WTC11 (cell line): ENCODE measurements at regions not wholly inside any gene's neighbourhood (a gene's known extent, or its start where the extent isn't known, plus 50 kb on each side); places are given as distances from the start of the nearest gene placed in this dataset.

Source experiments
- ATAC-seq: fragments of 200-7000 bp; cut with Tn5 transposase; 2 replicates; pipeline ENCODE4 v1.10.0; 2021; ENCODE audit warnings: mild to moderate bottlenecking, moderate library complexity
- CTCF ChIA-PET: fragments of 300-600 bp; sonication (Branson Sonifier 250); formaldehyde crosslinking; loops from one replicate; lab custom pipeline; 2021; ENCODE audit warnings: antibody characterized with exemption; lab: Charles Lee
- POLR2A ChIA-PET: fragments of 350-600 bp; sonication (Branson Sonifier 250); formaldehyde crosslinking; loops from one replicate; lab custom pipeline; 2021; ENCODE audit warnings: antibody characterized with exemption; lab: Charles Lee
- DNase-seq: peaks from one replicate; pipeline ENCODE4 v3.0.0; 2021; ENCODE audit warnings: low spot score
- H3K27ac Mint-ChIP-seq: 2 replicates; pipeline ENCODE4 v1.8.0; 2021; ENCODE audit warnings: mixed read lengths
- H3K27me3 Mint-ChIP-seq: 2 replicates; pipeline ENCODE4 v1.8.0; 2021; ENCODE audit warnings: low read depth, mild to moderate bottlenecking, moderate library complexity, mixed read lengths
- H3K36me3 Mint-ChIP-seq: 2 replicates; pipeline ENCODE4 v1.8.0; 2021; ENCODE audit warnings: mixed read lengths
- H3K4me1 Mint-ChIP-seq: 2 replicates; pipeline ENCODE4 v1.8.0; 2022; ENCODE audit warnings: mixed read lengths
- H3K4me3 Mint-ChIP-seq: 2 replicates; pipeline ENCODE4 v1.8.0; 2021; ENCODE audit warnings: mild to moderate bottlenecking, moderate library complexity, mixed read lengths
- H3K9me3 Mint-ChIP-seq: 2 replicates; pipeline ENCODE4 v1.8.0; 2021; ENCODE audit warnings: mixed read lengths
- ATF1 ChIP-seq: sonication (generic); formaldehyde crosslinking; IDR thresholded peaks from 2 replicates; pipeline ENCODE4 v1.8.1; 2023; ENCODE audit warnings: mild to moderate bottlenecking, moderate library complexity, missing genetic modification reagents
- CBFB ChIP-seq: sonication (generic); formaldehyde crosslinking; IDR thresholded peaks from 2 replicates; pipeline ENCODE4 v1.8.1; 2022; ENCODE audit warnings: mild to moderate bottlenecking, low read depth, missing genetic modification reagents
- CREM ChIP-seq: sonication (generic); formaldehyde crosslinking; IDR thresholded peaks from 2 replicates; pipeline ENCODE4 v1.8.1; 2022; ENCODE audit warnings: mild to moderate bottlenecking, missing genetic modification reagents, moderate library complexity
- IRF2 ChIP-seq: sonication (generic); formaldehyde crosslinking; IDR thresholded peaks from 2 replicates; pipeline ENCODE4 v1.8.0; 2022; ENCODE audit warnings: low read depth, missing genetic modification reagents, borderline replicate concordance
- JAZF1 ChIP-seq: fragments of 250-450 bp; sonication (Bioruptor Pico); IDR thresholded peaks from 2 replicates; pipeline ENCODE4 v1.9.0; 2021; ENCODE audit warnings: moderate library complexity, mild to moderate bottlenecking, inconsistent platforms
- JUN ChIP-seq: sonication (generic); formaldehyde crosslinking; IDR thresholded peaks from 2 replicates; pipeline ENCODE4 v1.8.0; 2023; ENCODE audit warnings: mild to moderate bottlenecking, missing genetic modification reagents
- KAT7 ChIP-seq: sonication (generic); formaldehyde crosslinking; IDR thresholded peaks from 2 replicates; pipeline ENCODE4 v1.8.1; 2023; ENCODE audit warnings: missing genetic modification reagents, mild to moderate bottlenecking, borderline replicate concordance
- NFATC4 ChIP-seq: fragments of 250-450 bp; sonication (Bioruptor Pico); IDR thresholded peaks from 2 replicates; pipeline ENCODE4 v1.9.0; 2021; ENCODE audit warnings: mild to moderate bottlenecking
- NFE2L1 ChIP-seq: sonication (generic); formaldehyde crosslinking; IDR thresholded peaks from 2 replicates; pipeline ENCODE4 v1.8.1; 2023; ENCODE audit warnings: missing genetic modification reagents
- RELA ChIP-seq: sonication (generic); formaldehyde crosslinking; IDR thresholded peaks from 2 replicates; pipeline ENCODE4 v1.8.1; 2022; ENCODE audit warnings: missing genetic modification reagents, mild to moderate bottlenecking, borderline replicate concordance
- TP53 ChIP-seq: sonication (generic); formaldehyde crosslinking; IDR thresholded peaks from 2 replicates; pipeline ENCODE4 v1.8.1; 2023; ENCODE audit warnings: mild to moderate bottlenecking, missing genetic modification reagents
- ZBTB21 ChIP-seq: sonication (generic); formaldehyde crosslinking; IDR thresholded peaks from 2 replicates; pipeline ENCODE4 v1.8.1; 2023; ENCODE audit warnings: mild to moderate bottlenecking, missing genetic modification reagents, borderline replicate concordance
- ZNF138 ChIP-seq: sonication (generic); formaldehyde crosslinking; conservative IDR thresholded peaks from 2 replicates; pipeline ENCODE4 v1.8.1; 2022; ENCODE audit warnings: mild to moderate bottlenecking, moderate library complexity, missing genetic modification reagents
- ZNF219 ChIP-seq: sonication (generic); formaldehyde crosslinking; IDR thresholded peaks from 2 replicates; pipeline ENCODE4 v1.8.0; 2023; ENCODE audit warnings: missing genetic modification reagents, mild to moderate bottlenecking, borderline replicate concordance
- ZNF232 ChIP-seq: sonication (generic); formaldehyde crosslinking; IDR thresholded peaks from 2 replicates; pipeline ENCODE4 v1.8.0; 2022; ENCODE audit warnings: mild to moderate bottlenecking, missing genetic modification reagents
- ZNF671 ChIP-seq: fragments of 250-450 bp; sonication (Bioruptor Pico); IDR thresholded peaks from 2 replicates; pipeline ENCODE4 v1.8.0; 2021; ENCODE audit warnings: mild to moderate bottlenecking
- TF ChIP-seq, protein P1 (sequence below): sonication (generic); formaldehyde crosslinking; IDR thresholded peaks from 2 replicates; pipeline ENCODE4 v1.8.0; 2022; ENCODE audit warnings: mild to moderate bottlenecking, missing genetic modification reagents
- TF ChIP-seq, protein P2 (sequence below): fragments of 250-450 bp; sonication (Bioruptor Pico); IDR thresholded peaks from 2 replicates; pipeline ENCODE4 v1.9.0; 2021; ENCODE audit warnings: mild to moderate bottlenecking
- TF ChIP-seq, protein P3 (sequence below): fragments of 250-450 bp; sonication (Bioruptor Pico); IDR thresholded peaks from 2 replicates; pipeline ENCODE4 v2.1.2; 2022; ENCODE audit warnings: mild to moderate bottlenecking, moderate library complexity
- TF ChIP-seq, protein P4 (sequence below): sonication (generic); formaldehyde crosslinking; IDR thresholded peaks from 2 replicates; pipeline ENCODE4 v1.8.1; 2023; ENCODE audit warnings: mild to moderate bottlenecking, missing genetic modification reagents
- TF ChIP-seq, protein P5 (sequence below): sonication (generic); formaldehyde crosslinking; IDR thresholded peaks from 2 replicates; pipeline ENCODE4 v1.8.1; 2023; ENCODE audit warnings: mild to moderate bottlenecking, missing genetic modification reagents
- TF ChIP-seq, protein P6 (sequence below): sonication (generic); formaldehyde crosslinking; IDR thresholded peaks from 2 replicates; pipeline ENCODE4 v1.8.1; 2022; ENCODE audit warnings: mild to moderate bottlenecking, missing genetic modification reagents, moderate library complexity, borderline replicate concordance

DNA sequence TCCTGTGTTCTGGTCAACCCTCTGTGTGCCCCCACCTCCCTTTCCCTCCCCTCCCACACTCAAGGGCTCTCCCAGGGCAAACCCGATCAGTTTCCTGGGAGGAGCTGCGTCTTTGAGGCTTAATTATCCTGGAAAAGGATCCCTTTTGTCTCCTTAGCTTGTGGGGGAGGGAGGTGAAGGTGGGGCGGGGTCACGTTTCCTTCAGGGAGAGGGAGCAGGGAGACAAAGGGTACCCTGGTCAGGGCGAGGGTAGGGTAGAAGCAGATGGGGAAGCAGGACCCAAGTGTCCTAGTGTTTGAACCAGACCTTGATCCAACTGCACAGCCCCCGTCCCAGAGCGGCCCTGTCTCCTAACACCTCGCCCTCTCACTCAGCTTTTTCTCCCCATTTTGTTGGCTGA, 90.1 kb downstream of the HIF1AN start (continued):
- TF ChIP-seq NFE2L1: peak; percentile 58; the same call in 1 of the 2 replicates

DNA sequence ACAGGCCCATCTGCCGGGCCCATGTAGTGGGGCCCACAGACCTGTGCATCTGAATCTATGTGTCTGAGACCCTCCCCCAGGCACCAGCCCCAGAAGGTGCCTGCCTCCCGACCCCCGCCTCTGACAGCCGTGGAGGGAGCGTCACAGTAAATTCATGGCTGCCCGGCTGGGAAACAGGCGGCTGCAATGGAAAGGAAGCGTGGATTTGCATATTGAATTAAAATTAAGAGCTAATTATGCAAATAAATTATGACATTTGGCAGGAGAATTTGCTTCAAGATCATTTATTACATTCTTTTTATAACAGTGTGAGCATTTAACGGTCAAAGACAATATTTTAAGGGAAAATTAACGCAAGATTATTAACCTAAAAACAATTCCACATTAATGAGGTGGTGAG, 92.3 kb downstream of the HIF1AN start:
- H3K4me3 Mint-ChIP-seq: no peak overlapping the region
- H3K4me1 Mint-ChIP-seq: peaks cover 35% of the 10 kb centered on the region
- ATAC-seq: no peak
- H3K27ac Mint-ChIP-seq: no peak overlapping the region
- TF ChIP-seq CBFB (CRISPR knock-in tag): no peak
- TF ChIP-seq IRF2: no peak
- TF ChIP-seq JAZF1 (CRISPR knock-in tag): no peak
- TF ChIP-seq, protein P1, sequence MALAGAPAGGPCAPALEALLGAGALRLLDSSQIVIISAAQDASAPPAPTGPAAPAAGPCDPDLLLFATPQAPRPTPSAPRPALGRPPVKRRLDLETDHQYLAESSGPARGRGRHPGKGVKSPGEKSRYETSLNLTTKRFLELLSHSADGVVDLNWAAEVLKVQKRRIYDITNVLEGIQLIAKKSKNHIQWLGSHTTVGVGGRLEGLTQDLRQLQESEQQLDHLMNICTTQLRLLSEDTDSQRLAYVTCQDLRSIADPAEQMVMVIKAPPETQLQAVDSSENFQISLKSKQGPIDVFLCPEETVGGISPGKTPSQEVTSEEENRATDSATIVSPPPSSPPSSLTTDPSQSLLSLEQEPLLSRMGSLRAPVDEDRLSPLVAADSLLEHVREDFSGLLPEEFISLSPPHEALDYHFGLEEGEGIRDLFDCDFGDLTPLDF (CRISPR knock-in tag): no peak
- no peak for TF ChIP-seq JUN (CRISPR knock-in tag)
- TF ChIP-seq, protein P2, sequence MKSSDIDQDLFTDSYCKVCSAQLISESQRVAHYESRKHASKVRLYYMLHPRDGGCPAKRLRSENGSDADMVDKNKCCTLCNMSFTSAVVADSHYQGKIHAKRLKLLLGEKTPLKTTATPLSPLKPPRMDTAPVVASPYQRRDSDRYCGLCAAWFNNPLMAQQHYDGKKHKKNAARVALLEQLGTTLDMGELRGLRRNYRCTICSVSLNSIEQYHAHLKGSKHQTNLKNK: no peak
- TF ChIP-seq TP53 (CRISPR knock-in tag): no peak
- no peak for TF ChIP-seq ZNF232
- TF ChIP-seq ATF1 (CRISPR knock-in tag): no peak
- DNase-seq: no peak
- CTCF ChIA-PET: interaction anchor here (0.6 to 2.0 kb wide), 7 partner anchors 10 to 250 kb away, joined by 3 to 6 read pairs (median 4); no protein-coding TSS in a partner anchor
- H3K27me3 Mint-ChIP-seq: peaks cover 4% of the 10 kb centered on the region; the same call in 1 of the 2 replicates
- POLR2A ChIA-PET: no interaction called here
- H3K36me3 Mint-ChIP-seq: no peaks in the 10 kb centered on the region
- H3K9me3 Mint-ChIP-seq: no peaks in the 10 kb centered on the region

DNA sequence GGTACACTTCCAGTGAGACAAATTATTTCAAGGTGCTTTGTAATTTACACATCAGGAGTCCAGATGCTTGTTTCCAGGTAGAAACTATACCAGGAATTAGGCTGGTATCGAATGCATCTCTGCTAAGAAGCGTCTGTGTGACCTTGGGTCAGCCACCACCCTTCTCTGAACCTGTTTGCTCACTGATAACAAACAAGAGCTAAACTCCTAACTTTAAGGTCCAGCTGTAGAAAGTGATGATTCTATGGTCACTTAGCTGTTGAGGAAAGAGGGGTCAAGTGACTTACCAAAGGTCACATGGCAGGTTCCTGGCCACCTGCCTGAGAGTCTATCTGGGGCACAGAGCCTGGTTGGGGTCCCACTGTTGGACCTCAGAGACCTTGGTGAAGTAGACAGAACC, 95.4 kb downstream of the HIF1AN start:
- TF ChIP-seq, protein P2: no peak
- TF ChIP-seq ZBTB21 (CRISPR knock-in tag) (no peak), NFATC4 (CRISPR knock-in tag) (no peak), CREM (CRISPR knock-in tag) (no peak), ZNF219 (CRISPR knock-in tag) (no peak), ZNF138 (CRISPR knock-in tag) (no peak)
- TF ChIP-seq, protein P3, sequence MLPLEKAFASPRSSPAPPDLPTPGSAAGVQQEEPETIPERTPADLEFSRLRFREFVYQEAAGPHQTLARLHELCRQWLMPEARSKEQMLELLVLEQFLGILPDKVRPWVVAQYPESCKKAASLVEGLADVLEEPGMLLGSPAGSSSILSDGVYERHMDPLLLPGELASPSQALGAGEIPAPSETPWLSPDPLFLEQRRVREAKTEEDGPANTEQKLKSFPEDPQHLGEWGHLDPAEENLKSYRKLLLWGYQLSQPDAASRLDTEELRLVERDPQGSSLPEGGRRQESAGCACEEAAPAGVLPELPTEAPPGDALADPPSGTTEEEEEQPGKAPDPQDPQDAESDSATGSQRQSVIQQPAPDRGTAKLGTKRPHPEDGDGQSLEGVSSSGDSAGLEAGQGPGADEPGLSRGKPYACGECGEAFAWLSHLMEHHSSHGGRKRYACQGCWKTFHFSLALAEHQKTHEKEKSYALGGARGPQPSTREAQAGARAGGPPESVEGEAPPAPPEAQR (CRISPR knock-in tag): no peak
- TF ChIP-seq, protein P4, sequence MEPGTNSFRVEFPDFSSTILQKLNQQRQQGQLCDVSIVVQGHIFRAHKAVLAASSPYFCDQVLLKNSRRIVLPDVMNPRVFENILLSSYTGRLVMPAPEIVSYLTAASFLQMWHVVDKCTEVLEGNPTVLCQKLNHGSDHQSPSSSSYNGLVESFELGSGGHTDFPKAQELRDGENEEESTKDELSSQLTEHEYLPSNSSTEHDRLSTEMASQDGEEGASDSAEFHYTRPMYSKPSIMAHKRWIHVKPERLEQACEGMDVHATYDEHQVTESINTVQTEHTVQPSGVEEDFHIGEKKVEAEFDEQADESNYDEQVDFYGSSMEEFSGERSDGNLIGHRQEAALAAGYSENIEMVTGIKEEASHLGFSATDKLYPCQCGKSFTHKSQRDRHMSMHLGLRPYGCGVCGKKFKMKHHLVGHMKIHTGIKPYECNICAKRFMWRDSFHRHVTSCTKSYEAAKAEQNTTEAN (CRISPR knock-in tag): no peak
- peaks cover 16% of the 10 kb centered on the region for H3K4me1 Mint-ChIP-seq
- CTCF ChIA-PET: interaction anchor here (1.5 to 2.1 kb wide), 2 partner anchors 62 to 247 kb away, joined by 3 to 6 read pairs; no protein-coding TSS in a partner anchor
- DNase-seq: no peak
- no peak overlapping the region for H3K4me3 Mint-ChIP-seq
- no peaks in the 10 kb centered on the region for H3K27me3 Mint-ChIP-seq
- H3K27ac Mint-ChIP-seq: no peak overlapping the region
- POLR2A ChIA-PET: no interaction called here
- no peaks in the 10 kb centered on the region for H3K36me3 Mint-ChIP-seq
- no peaks in the 10 kb centered on the region for H3K9me3 Mint-ChIP-seq
- ATAC-seq: no peak

DNA sequence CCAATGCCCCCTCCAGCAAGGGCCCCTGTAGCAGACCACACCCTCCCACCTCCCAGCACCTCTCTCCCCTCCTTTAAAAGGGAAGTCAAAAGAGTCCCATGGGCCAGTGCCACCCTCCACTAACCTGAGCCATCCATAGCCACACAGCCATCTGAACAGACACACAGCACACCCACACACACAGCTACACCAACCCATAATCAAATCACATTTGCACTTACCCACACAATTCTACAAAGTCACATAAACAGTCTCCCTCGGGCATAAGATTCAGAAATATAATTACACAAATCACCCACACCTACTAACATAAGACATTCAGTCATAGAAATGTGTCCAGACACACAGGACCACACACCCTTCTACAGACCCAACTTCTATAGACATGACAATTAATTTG, 96.3 kb downstream of the HIF1AN start:
- Mint-ChIP-seq H3K36me3 (no peaks in the 10 kb centered on the region), H3K27ac (no peak overlapping the region), H3K9me3 (no peaks in the 10 kb centered on the region), H3K4me3 (no peak overlapping the region), H3K4me1 (peaks cover 14% of the 10 kb centered on the region), H3K27me3 (no peaks in the 10 kb centered on the region)
- ChIA-PET CTCF (interaction anchor here (1.5 kb wide), 1 partner anchor 62 kb away, joined by 7 read pairs; no protein-coding TSS in a partner anchor), POLR2A (interaction anchor here (0.6 kb wide), 1 partner anchor 50 kb away, joined by 3 read pairs; no protein-coding TSS in a partner anchor)
- DNase-seq: no peak
- no peak for ATAC-seq
- TF ChIP-seq ZNF671 (CRISPR knock-in tag): no peak
- TF ChIP-seq KAT7 (CRISPR knock-in tag): no peak
- TF ChIP-seq RELA (CRISPR knock-in tag): no peak
- TF ChIP-seq ZBTB21 (CRISPR knock-in tag): no peak
- TF ChIP-seq, protein P5, sequence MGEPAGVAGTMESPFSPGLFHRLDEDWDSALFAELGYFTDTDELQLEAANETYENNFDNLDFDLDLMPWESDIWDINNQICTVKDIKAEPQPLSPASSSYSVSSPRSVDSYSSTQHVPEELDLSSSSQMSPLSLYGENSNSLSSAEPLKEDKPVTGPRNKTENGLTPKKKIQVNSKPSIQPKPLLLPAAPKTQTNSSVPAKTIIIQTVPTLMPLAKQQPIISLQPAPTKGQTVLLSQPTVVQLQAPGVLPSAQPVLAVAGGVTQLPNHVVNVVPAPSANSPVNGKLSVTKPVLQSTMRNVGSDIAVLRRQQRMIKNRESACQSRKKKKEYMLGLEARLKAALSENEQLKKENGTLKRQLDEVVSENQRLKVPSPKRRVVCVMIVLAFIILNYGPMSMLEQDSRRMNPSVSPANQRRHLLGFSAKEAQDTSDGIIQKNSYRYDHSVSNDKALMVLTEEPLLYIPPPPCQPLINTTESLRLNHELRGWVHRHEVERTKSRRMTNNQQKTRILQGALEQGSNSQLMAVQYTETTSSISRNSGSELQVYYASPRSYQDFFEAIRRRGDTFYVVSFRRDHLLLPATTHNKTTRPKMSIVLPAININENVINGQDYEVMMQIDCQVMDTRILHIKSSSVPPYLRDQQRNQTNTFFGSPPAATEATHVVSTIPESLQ (CRISPR knock-in tag): no peak
- TF ChIP-seq, protein P4 (CRISPR knock-in tag): no peak
- TF ChIP-seq, protein P6, sequence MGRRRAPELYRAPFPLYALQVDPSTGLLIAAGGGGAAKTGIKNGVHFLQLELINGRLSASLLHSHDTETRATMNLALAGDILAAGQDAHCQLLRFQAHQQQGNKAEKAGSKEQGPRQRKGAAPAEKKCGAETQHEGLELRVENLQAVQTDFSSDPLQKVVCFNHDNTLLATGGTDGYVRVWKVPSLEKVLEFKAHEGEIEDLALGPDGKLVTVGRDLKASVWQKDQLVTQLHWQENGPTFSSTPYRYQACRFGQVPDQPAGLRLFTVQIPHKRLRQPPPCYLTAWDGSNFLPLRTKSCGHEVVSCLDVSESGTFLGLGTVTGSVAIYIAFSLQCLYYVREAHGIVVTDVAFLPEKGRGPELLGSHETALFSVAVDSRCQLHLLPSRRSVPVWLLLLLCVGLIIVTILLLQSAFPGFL (CRISPR knock-in tag): no peak
- TF ChIP-seq JAZF1 (CRISPR knock-in tag): no peak
